C4-2B (cell line): ENCODE measurements at regions not wholly inside any gene's neighbourhood (a gene's known extent, or its start where the extent isn't known, plus 50 kb on each side); places are given as distances from the start of the nearest gene placed in this dataset.

Experiments used
- ZFX ChIP-seq: fragments of 450-650 bp; IDR thresholded peaks from 2 replicates; pipeline ENCODE4 v1.6.1; 2017
- TF ChIP-seq, protein P1 (sequence below): fragments of 450-650 bp; conservative IDR thresholded peaks from 2 replicates; pipeline ENCODE4 v1.5.1; 2017; ENCODE audit warnings: mild to moderate bottlenecking

DNA sequence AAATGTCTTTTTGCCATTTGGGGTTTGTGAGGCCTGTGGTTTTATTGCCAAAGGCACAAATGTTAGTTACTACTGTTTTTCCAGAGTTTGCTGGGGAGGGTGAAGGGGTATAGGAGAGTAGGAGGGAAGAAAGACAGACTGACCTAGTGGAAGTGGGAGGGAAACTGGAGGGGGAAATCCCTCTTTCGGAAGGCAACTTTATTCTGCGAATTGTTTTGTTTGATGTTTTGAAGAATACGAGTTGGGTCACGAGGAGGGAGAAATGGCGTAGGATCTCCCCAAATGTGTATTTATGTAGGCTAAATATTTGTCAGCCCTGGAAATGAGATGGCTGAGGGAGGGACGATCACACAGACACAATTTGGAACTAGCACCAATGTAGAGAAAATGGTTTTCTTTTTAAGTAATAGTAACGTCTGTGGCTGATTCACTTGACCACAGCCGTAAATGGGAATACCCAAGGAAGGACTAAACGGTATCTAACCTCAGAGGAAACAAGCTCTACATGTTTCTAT, 172.3 kb downstream of the ICOS start:
- TF ChIP-seq, protein P1, sequence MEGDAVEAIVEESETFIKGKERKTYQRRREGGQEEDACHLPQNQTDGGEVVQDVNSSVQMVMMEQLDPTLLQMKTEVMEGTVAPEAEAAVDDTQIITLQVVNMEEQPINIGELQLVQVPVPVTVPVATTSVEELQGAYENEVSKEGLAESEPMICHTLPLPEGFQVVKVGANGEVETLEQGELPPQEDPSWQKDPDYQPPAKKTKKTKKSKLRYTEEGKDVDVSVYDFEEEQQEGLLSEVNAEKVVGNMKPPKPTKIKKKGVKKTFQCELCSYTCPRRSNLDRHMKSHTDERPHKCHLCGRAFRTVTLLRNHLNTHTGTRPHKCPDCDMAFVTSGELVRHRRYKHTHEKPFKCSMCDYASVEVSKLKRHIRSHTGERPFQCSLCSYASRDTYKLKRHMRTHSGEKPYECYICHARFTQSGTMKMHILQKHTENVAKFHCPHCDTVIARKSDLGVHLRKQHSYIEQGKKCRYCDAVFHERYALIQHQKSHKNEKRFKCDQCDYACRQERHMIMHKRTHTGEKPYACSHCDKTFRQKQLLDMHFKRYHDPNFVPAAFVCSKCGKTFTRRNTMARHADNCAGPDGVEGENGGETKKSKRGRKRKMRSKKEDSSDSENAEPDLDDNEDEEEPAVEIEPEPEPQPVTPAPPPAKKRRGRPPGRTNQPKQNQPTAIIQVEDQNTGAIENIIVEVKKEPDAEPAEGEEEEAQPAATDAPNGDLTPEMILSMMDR: no peak
- no peak for TF ChIP-seq ZFX
